Kidney epithelial cell (primary cell): ENCODE measurements at regions not wholly inside any gene's neighbourhood (a gene's known extent, or its start where the extent isn't known, plus 50 kb on each side); places are given as distances from the start of the nearest gene placed in this dataset.
"Not testable (repeated sequence)": the region's sequence is repeated elsewhere in the genome, so short reads cannot be mapped to it uniquely, and the experiment has no call there.

ENCODE experiments used
- DNase-seq: peaks from one replicate; pipeline ENCODE4 v3.0.0-alpha.2; 2010; ENCODE audit warnings: low read depth
- H3K27me3 ChIP-seq: 2 replicates; pipeline ENCODE4 v1.6.0; 2011; ENCODE audit warnings: low read length; ENCODE audit not compliant: control insufficient read depth, insufficient read depth
- H3K36me3 ChIP-seq: 2 replicates; pipeline ENCODE4 v1.5.1; 2011; ENCODE audit warnings: low read length; ENCODE audit not compliant: control insufficient read depth, insufficient read depth
- H3K4me3 ChIP-seq: 2 replicates; pipeline ENCODE4 v1.5.1; 2011; ENCODE audit warnings: low read depth, mild to moderate bottlenecking, control low read depth, low read length
- TF ChIP-seq, protein P1 (sequence below): IDR thresholded peaks from 2 replicates; pipeline ENCODE4 v1.5.1; 2011; ENCODE audit warnings: mild to moderate bottlenecking, moderate library complexity, low read length, control low read depth, inconsistent platforms; ENCODE audit not compliant: insufficient read depth, poor library complexity, severe bottlenecking

DNA sequence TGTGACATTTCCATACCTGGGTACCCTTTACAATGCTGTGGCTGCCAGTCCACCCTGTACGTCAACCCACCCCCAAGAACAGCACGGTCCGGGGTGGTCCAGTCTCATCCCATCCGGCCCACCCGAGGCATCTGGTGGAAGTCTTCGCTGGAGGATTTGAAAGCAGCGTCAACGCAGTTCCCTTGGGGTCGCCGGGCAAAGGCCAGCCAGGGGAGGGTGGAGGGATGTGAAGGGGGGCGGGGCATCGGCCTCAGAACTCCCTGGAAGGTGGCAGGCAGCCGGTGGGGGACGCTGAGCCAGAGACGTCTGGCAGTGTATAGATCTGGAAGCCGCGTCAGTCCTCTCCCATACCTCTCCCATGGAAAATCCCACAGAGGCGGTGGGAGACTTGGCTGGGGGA, 1944.0 kb upstream of the DEFB115 start:
- H3K4me3 ChIP-seq = no peak overlapping the region
- H3K27me3 ChIP-seq = no peaks in the 10 kb centered on the region
- no peaks in the 10 kb centered on the region for H3K36me3 ChIP-seq
- TF ChIP-seq, protein P1, sequence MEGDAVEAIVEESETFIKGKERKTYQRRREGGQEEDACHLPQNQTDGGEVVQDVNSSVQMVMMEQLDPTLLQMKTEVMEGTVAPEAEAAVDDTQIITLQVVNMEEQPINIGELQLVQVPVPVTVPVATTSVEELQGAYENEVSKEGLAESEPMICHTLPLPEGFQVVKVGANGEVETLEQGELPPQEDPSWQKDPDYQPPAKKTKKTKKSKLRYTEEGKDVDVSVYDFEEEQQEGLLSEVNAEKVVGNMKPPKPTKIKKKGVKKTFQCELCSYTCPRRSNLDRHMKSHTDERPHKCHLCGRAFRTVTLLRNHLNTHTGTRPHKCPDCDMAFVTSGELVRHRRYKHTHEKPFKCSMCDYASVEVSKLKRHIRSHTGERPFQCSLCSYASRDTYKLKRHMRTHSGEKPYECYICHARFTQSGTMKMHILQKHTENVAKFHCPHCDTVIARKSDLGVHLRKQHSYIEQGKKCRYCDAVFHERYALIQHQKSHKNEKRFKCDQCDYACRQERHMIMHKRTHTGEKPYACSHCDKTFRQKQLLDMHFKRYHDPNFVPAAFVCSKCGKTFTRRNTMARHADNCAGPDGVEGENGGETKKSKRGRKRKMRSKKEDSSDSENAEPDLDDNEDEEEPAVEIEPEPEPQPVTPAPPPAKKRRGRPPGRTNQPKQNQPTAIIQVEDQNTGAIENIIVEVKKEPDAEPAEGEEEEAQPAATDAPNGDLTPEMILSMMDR = no peak
- no peak for DNase-seq

DNA sequence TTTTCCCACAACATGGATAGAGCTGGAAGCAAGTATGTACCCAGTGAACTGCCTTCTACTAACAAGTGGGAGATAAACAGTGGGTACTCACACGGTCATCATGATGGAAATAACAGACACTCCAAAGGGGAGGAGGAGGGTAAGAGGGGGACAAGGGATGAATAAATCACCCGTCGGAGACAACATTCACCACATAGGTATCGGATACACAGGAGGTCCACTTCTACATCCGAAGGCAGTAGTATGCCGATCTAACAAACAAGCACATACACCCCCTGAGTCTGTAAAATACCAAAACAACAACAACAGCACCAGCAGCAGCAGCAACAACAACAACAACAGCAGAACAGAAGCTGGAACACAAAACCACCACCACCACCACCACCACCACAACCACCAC, 1943.2 kb upstream of the DEFB115 start:
- Histone ChIP-seq H3K27me3 (no peaks in the 10 kb centered on the region), H3K36me3 (no peaks in the 10 kb centered on the region), H3K4me3 (no peak overlapping the region)
- DNase-seq = no peak
- TF ChIP-seq, protein P1 = no peak

DNA sequence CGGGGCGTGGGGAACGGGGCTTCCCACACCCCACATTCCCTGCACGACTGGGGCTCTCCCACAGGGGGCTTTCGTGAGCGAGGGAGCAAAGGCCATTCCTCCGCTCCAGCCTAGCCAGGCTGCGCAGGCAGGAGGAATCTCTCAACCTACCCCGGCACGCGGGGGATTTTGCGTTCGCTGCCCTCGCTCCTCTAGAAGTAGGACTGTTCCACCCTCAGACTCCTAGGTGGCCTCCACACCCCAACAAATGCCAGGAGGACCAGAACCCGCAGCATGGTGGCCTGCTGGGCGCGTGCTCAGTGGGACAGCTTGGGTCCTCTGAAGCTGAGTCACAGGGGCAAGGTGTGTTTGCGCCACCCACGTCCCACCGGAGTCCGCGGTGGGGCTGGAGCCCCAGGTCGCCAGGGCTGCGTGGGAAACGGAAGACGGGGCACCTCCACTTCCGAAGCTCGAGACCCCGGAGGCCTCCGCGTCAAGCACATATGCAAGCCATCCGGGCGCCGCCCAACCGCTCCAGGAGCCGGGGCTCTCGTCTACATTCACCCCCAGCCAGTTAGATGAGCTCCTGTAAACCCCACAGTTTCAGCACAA, 1938.5 kb upstream of the DEFB115 start:
- TF ChIP-seq, protein P1 = no peak
- no peak for DNase-seq
- no peaks in the 10 kb centered on the region for H3K36me3 ChIP-seq

DNA sequence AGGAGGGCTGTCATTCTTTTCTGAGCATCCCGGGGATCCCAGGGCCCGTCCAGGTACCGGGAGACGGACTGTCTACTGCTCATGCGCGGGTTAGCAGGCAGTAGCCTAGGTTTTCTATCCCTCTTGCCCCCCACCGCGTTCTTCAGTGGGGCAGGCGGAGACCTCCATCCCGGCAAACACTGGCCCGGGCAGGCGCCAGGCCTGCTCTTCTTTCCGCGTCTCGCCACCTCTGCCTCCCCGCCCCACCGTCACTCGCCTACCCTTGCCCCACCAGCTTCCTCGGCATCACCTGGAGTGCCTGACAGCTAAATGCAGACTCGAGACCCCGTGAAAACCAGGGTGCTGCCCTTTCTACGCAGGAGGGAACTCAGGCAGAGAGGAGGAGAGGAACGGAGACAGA, 1937.7 kb upstream of the DEFB115 start:
- TF ChIP-seq, protein P1 = no peak
- Histone ChIP-seq H3K4me3 (no peak overlapping the region), H3K36me3 (no peaks in the 10 kb centered on the region), H3K27me3 (no peaks in the 10 kb centered on the region)
- DNase-seq = no peak

More for the DNA sequence above, 1938.5 kb upstream of the DEFB115 start:
- no peak overlapping the region for H3K4me3 ChIP-seq
- H3K27me3 ChIP-seq = no peaks in the 10 kb centered on the region

DNA sequence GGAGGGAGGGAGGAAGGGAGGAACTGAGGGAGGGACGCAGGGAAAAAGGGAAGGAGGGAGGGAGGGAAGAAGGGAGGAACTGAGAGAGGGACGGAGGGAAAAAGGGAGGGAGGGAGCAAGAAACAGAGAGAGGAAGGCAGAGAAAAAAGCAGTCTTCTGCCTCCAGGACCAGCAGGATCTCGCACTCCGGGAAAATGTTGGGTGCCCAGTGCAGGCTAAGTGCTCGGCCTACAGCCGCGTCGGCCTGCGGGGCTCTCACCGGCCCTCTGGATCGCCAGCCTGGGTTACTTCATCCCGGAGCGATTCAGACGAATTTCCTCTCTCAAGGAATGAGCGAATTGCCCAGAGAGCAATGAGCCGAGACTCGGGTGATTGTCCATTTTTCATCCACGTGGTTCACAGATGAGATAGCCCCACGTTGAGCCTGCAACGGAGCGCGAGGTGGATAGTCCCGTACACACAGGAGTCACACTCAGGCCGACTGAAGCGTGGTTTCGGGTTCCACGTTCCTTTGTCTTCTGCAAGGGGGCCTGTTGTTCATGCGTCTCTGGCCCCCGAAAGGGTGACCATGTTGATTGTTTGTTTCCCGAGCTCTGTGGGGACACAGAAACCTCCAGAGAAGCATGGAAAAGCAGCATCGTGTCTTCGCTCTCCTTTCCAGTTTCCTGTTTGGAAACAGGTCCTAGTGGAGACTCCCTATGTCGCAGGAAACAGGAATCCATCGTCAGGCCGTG, 1937.1 kb upstream of the DEFB115 start:
- DNase-seq, H3K36me3 ChIP-seq, H3K27me3 ChIP-seq, H3K4me3 ChIP-seq: not testable (repeated sequence)

DNA sequence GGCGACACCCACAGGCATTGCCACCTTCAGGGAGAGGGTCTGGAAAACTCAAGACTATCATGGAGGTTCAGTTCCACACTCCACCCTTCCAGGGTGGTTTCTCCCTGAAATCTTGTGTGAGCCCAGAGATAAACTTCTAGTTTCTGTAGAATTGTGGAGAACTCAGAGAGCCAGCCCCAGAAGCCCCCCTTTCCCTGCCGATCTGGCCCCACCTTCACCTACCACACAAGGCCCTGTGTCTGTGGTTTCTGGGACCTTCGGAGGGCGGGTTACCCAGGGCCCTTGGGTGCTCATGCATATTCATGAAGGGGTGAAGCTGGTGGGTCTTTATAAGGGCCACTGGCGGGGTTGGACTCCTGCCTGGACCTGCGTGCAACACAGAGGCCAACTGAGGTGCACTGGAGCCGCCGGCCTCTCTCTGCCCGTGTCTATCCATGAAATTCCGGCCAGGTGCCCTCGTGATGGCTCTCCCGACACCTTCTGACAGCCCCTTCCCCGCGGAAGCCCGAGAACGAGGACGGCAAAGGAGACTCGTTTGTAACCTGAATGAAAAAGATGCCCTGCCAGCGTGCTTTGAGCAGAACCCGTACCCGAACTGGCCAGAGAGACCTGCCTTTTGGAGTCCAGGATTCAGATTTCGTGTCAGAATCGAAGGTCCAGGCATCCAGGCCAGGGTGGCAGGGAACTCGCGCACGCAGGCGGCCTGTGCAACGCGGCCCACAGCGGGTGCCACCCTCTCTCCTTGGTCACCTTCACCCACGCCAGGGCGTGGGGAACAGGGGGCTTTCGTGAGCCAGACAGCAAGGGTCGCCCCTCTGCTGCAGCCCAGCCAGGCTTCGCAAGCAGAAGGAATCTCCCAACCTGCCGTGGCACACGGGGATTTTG, 1933.6 kb upstream of the DEFB115 start:
- H3K36me3 ChIP-seq, H3K27me3 ChIP-seq, H3K4me3 ChIP-seq, DNase-seq: not testable (repeated sequence)

DNA sequence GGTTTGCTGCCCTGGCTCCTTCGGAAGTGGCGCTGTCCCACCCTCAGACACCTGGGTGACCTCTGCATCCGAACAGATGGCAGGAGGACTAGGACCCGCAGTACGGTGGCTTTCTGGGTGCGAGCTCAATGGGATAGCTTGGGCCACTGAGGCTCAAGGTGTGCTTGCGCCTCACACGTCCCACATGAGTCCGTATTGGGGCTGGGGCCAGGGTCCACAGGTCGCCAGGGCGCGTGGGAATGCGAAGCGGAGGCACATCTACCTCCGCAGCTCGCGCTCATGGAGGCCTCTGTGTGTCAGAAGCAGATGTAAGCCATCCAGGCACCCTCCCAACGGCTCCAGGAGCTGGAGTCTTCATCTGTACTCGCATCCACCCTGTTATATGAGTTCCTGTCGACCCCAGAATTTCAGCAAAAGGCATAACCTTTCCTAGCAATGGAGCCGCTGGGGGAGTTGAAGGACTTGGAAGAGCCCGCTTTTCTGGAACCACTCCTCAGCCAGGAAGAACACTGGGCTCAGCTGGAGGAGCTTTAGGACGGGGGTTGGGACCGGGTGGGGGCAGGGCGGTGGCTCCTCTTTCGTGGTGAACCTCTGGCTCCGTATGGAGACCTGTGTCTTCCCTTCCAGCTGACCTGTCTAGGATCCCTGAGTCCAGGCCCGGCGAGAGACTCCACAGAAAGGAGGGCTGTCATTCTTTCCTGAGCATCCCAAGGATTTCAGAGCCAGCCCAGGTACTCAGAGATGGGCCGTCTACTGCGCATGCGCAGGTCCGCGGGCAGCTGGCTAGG, 1932.8 kb upstream of the DEFB115 start:
- DNase-seq = not testable (repeated sequence)

More for the DNA sequence above, 1932.8 kb upstream of the DEFB115 start:
- H3K27me3 ChIP-seq, H3K36me3 ChIP-seq, H3K4me3 ChIP-seq: not testable (repeated sequence)
